ENCODE measurements at regions not wholly inside any gene's neighbourhood (a gene's known extent, or its start where the extent isn't known, plus 50 kb on each side); places are given as distances from the start of the nearest gene placed in this dataset.

DNA sequence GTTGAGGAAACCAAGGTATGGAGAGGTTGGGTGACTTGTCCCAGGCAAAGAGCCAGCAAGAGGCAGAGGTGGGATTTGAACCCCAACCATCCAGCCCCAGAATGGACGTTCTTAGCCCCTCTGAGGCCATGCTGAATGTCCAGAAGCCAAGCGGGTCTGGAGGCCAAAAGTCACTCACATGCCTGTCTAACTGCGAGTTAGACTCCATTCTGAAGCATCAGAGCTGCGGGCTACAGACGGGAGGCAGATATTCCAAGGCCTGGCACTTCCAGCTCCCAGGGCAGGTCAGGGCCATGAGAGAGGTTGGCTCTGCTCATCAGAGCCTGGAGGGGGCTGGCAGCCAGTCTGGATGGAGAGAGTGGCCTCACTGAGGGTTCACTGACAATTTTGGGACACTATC lies 616.5 kb downstream of the BRD1 start:
- Histone ChIP-seq H3K27ac (no peak overlapping the region), H3K4me1 (no peaks in the 10 kb centered on the region), H3K36me3 (ENCODE audit: insufficient read depth in 1 of 2, low read depth in 1 of 2) (no peaks in the 10 kb centered on the region), H3K9me3 (no peaks in the 10 kb centered on the region), H3K4me3 (no peak overlapping the region), H3K27me3 (ENCODE audit: insufficient read depth in 3 of 3, low read length in 2 of 3) (peaks cover 0 to 2% (median 0%) of the 10 kb centered on the region in 3 donors)
- TF ChIP-seq, protein P1, sequence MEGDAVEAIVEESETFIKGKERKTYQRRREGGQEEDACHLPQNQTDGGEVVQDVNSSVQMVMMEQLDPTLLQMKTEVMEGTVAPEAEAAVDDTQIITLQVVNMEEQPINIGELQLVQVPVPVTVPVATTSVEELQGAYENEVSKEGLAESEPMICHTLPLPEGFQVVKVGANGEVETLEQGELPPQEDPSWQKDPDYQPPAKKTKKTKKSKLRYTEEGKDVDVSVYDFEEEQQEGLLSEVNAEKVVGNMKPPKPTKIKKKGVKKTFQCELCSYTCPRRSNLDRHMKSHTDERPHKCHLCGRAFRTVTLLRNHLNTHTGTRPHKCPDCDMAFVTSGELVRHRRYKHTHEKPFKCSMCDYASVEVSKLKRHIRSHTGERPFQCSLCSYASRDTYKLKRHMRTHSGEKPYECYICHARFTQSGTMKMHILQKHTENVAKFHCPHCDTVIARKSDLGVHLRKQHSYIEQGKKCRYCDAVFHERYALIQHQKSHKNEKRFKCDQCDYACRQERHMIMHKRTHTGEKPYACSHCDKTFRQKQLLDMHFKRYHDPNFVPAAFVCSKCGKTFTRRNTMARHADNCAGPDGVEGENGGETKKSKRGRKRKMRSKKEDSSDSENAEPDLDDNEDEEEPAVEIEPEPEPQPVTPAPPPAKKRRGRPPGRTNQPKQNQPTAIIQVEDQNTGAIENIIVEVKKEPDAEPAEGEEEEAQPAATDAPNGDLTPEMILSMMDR (IDR thresholded peaks at IDR 0.05) = no peak
- 74 to 82% (median 80%) methylated on average over 5 of the region's 5 CpGs for WGBS, 3 donors
- no peak for DNase-seq
- intact Hi-C loops (cut with DNase I) = no loop called here
- ATAC-seq = no peak

DNA sequence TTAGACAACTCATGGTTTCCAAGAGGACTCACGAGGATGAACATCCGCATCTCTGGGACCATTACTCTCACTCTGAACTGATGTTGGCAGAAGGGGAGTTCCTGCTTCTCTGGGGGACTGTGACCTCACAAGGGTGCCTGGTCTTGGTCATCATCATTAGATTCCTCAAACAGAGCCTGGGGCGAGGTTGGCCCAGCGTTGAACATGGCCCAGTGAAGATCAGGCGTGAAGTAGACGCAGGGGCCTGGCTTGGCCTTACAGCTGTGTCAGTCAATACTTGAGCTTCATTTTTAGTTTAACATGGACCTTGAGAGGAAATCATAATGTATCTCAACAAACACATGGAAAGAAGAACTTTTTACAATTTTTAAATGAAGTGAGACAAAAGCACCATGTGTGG lies 617.1 kb downstream of the BRD1 start:
- Histone ChIP-seq H3K9me3 (no peaks in the 10 kb centered on the region), H3K4me1 (no peaks in the 10 kb centered on the region), H3K27me3 (ENCODE audit: insufficient read depth in 3 of 3, low read length in 2 of 3) (peaks cover 0 to 2% (median 0%) of the 10 kb centered on the region in 3 donors), H3K4me3 (no peak overlapping the region), H3K27ac (no peak overlapping the region), H3K36me3 (ENCODE audit: insufficient read depth in 1 of 2, low read depth in 1 of 2) (no peaks in the 10 kb centered on the region)
- TF ChIP-seq, protein P1 (IDR thresholded peaks at IDR 0.05) = no peak
- WGBS, 3 donors = 90 to 95% (median 92%) methylated on average over 6 of the region's 6 CpGs
- DNase-seq = no peak
- intact Hi-C loops (cut with DNase I) = no loop called here
- ATAC-seq = no peak

DNA sequence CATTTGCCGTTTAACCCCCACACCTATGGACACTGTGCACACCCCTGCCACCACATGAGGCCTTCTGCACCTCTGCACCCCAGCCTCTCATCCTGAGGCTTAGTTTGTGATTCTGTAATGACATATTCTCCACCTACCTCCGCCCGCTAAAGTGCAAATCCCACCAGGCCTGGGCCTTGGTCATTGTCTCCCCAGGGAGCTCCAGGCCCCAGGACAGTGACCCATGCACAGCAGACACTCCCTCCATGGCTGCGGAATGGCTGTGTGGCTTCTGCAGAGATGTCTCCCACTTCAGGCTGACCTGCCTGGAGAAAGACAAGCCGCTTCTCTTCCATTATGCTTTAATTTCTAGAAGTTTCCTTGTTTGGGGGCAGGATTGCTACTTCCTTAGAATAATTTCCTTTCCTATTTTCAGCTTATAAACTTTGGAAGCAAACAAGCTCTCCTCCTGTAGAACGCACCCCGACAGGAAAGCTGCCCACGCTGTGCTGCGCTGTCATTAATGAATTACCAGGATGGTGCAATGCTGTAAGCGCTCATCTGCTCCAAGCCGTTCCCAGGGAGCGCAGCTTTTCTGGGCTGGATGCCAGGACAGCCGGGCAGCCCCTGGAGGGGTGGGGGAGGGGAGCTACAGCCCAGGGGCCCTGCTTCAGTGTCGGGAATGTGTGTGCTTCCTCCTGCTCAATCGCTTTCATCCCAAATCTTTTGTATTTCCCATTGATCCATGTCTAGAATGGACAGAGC lies 618.0 kb downstream of the BRD1 start:
- no peaks in the 10 kb centered on the region for H3K4me1 ChIP-seq

DNA sequence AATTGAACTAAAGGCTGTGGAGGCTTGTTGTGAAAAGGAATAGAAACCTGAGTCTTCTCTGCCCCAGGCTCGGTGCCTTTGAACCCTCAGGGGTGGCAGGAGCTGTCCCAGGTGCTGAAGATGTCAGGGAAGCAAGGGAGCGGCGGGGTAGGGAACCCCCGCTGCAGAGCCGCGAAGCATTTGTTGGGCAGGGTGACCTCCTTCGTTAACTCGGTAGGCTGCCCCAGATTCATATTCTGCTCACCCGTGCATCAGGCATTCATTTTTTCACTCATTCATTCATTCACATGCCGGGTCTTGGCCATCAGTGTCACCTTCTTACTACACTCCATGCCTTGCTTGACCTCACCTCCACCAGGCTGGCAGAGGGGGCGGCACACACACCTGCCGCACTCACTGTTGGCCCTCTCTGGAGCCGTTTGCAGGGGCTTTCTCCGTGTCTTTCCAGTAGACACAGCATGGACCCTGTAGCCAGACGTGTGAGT lies 618.9 kb downstream of the BRD1 start:
- TF ChIP-seq, protein P1 (IDR thresholded peaks at IDR 0.05) = no peak
- 44 to 60% (median 44%) methylated on average over 12 to 15 of the region's 15 CpGs for WGBS, 3 donors
- DNase-seq = no peak

More for the DNA sequence above, 618.0 kb downstream of the BRD1 start:
- H3K9me3 ChIP-seq = no peaks in the 10 kb centered on the region
- no peaks in the 10 kb centered on the region for H3K36me3 ChIP-seq (ENCODE audit: insufficient read depth in 1 of 2, low read depth in 1 of 2)
- TF ChIP-seq, protein P1 (IDR thresholded peaks at IDR 0.05) = no peak
- 36 to 43% (median 38%) methylated on average over 15 of the region's 15 CpGs for WGBS, 3 donors
- H3K27me3 ChIP-seq (ENCODE audit: insufficient read depth in 3 of 3, low read length in 2 of 3) = peaks cover 0 to 2% (median 0%) of the 10 kb centered on the region in 3 donors
- intact Hi-C loops (cut with DNase I) = no loop called here
- no peak for DNase-seq
- no peak overlapping the region for H3K27ac ChIP-seq
- H3K4me3 ChIP-seq = no peak overlapping the region
- ATAC-seq = no peak

More for the DNA sequence above, 618.9 kb downstream of the BRD1 start:
- H3K36me3 ChIP-seq (ENCODE audit: insufficient read depth in 1 of 2, low read depth in 1 of 2) = no peaks in the 10 kb centered on the region
- ATAC-seq = no peak
- intact Hi-C loops (cut with DNase I) = no loop called here
- H3K27me3 ChIP-seq (ENCODE audit: insufficient read depth in 3 of 3, low read length in 2 of 3) = peaks cover 0 to 2% (median 0%) of the 10 kb centered on the region in 3 donors
- no peaks in the 10 kb centered on the region for H3K4me1 ChIP-seq
- H3K9me3 ChIP-seq = no peaks in the 10 kb centered on the region
- H3K4me3 ChIP-seq = no peak overlapping the region
- H3K27ac ChIP-seq = no peak overlapping the region

Measured in psoas muscle (tissue), 7 donors.